ENCODE measurements at regions not wholly inside any gene's neighbourhood (a gene's known extent, or its start where the extent isn't known, plus 50 kb on each side); places are given as distances from the start of the nearest gene placed in this dataset.

DNA sequence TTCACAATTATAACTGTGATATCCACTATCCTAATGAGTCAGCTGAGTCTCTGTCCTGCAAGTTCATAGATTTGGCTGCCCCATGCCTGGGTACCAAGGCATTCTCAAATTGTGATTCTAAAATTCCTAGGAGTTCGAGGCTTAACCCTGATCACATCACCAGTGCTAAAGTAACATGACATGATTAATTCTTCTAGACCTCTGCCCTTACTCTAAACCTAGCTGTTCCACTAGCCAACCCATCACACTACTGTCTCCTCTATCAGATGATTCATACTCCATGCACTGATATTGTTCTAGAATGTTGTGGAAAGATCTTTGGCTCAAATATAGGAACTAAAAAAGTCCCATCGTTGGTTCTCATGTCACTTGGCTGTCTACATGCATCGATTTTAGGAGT lies 487.6 kb downstream of the PIK3C3 start:
- no peaks in the 10 kb centered on the region for H3K4me1 ChIP-seq (ENCODE audit: insufficient read depth, low read length)
- no peak overlapping the region for H2AK5ac ChIP-seq (ENCODE audit: insufficient read length, low read length)
- H3K79me2 ChIP-seq (ENCODE audit: insufficient read depth, low read length): no peaks in the 10 kb centered on the region
- no peak for DNase-seq
- Mint-ChIP-seq H3K36me3 (ENCODE audit: insufficient read depth in 1 of 3, low read depth in 3 of 3) (peaks cover 11 to 18% (median 16%) of the 10 kb centered on the region in 3 experiments), H3K4me1 (peaks cover 6 to 9% of the 10 kb centered on the region in 2 experiments), H3K9me3 (peaks cover 20 to 25% of the 10 kb centered on the region in 2 experiments), H3K27ac (no peak overlapping the region), H3K4me3 (no peak overlapping the region), H3K27me3 (ENCODE audit: low read depth) (no peaks in the 10 kb centered on the region)
- no peak overlapping the region for H3K4ac ChIP-seq (ENCODE audit: low read depth, low read length)
- peaks cover 10% of the 10 kb centered on the region for H3K9me3 ChIP-seq (ENCODE audit: control insufficient read depth, low read depth, low read length)
- H2AFZ ChIP-seq (ENCODE audit: low read length): no peak overlapping the region
- no peak overlapping the region for H3K9ac ChIP-seq (ENCODE audit: extremely low read depth, insufficient read length, low read length)
- H3T11ph ChIP-seq (ENCODE audit: low read length): no peak overlapping the region
- no peak overlapping the region for H3K18ac ChIP-seq (ENCODE audit: insufficient read length, low read depth, low read length)
- H4K5ac ChIP-seq (ENCODE audit: insufficient read length, low read depth, low read length): no peak overlapping the region
- no peak overlapping the region for H2BK5ac ChIP-seq (ENCODE audit: insufficient read length, low read length)
- no peaks in the 10 kb centered on the region for H4K20me1 ChIP-seq (ENCODE audit: control insufficient read depth, insufficient read depth, insufficient read length)
- no CpG with 5 or more reads among the region's 3 CpGs for WGBS (ENCODE audit: extremely low coverage, insufficient read length, low lambda C conversion rate)
- H3K4me2 ChIP-seq (ENCODE audit: insufficient read depth, insufficient read length, low read length): no peak overlapping the region
- no peak overlapping the region for H2BK120ac ChIP-seq (ENCODE audit: low read depth, low read length, poor library complexity, severe bottlenecking)
- H2BK20ac ChIP-seq (ENCODE audit: low read depth, low read length, poor library complexity, severe bottlenecking): no peak overlapping the region
- H3K56ac ChIP-seq (ENCODE audit: insufficient read length, low read depth, low read length): no peak overlapping the region
- no peaks in the 10 kb centered on the region for H3K27me3 ChIP-seq (ENCODE audit: insufficient read depth, low read length)
- H4K91ac ChIP-seq (ENCODE audit: insufficient read length, low read depth, low read length): no peak overlapping the region
- H3K23ac ChIP-seq (ENCODE audit: insufficient read length, low read depth, low read length): no peak overlapping the region
- H4K8ac ChIP-seq (replicated peaks; ENCODE audit: insufficient read length, low read depth, low read length): no peak overlapping the region
- H3K79me1 ChIP-seq (ENCODE audit: insufficient read depth, low read depth, low read length, poor library complexity, severe bottlenecking): no peaks in the 10 kb centered on the region
- H2BK15ac ChIP-seq (ENCODE audit: low read depth, low read length): no peak overlapping the region
- H2BK12ac ChIP-seq (ENCODE audit: insufficient read length, low read depth, low read length): no peak overlapping the region
- TF ChIP-seq, protein P1, sequence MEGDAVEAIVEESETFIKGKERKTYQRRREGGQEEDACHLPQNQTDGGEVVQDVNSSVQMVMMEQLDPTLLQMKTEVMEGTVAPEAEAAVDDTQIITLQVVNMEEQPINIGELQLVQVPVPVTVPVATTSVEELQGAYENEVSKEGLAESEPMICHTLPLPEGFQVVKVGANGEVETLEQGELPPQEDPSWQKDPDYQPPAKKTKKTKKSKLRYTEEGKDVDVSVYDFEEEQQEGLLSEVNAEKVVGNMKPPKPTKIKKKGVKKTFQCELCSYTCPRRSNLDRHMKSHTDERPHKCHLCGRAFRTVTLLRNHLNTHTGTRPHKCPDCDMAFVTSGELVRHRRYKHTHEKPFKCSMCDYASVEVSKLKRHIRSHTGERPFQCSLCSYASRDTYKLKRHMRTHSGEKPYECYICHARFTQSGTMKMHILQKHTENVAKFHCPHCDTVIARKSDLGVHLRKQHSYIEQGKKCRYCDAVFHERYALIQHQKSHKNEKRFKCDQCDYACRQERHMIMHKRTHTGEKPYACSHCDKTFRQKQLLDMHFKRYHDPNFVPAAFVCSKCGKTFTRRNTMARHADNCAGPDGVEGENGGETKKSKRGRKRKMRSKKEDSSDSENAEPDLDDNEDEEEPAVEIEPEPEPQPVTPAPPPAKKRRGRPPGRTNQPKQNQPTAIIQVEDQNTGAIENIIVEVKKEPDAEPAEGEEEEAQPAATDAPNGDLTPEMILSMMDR (conservative IDR thresholded peaks at IDR 0.05): no peak
- no peak overlapping the region for H3K27ac ChIP-seq (ENCODE audit: insufficient read length, low read depth, low read length)
- no peaks in the 10 kb centered on the region for H3K23me2 ChIP-seq (ENCODE audit: insufficient read length, low read depth, low read length, poor library complexity, severe bottlenecking)
- H3K14ac ChIP-seq (ENCODE audit: insufficient read depth, low read length): no peak overlapping the region
